C4-2B (cell line): ENCODE measurements at regions not wholly inside any gene's neighbourhood (a gene's known extent, or its start where the extent isn't known, plus 50 kb on each side); places are given as distances from the start of the nearest gene placed in this dataset.

Experiments
- CTCF ChIP-seq: fragments of 450-650 bp; conservative IDR thresholded peaks from 2 replicates; pipeline ENCODE4 v1.5.1; 2017; ENCODE audit warnings: mild to moderate bottlenecking
- ZFX ChIP-seq: fragments of 450-650 bp; IDR thresholded peaks from 2 replicates; pipeline ENCODE4 v1.6.1; 2017

GRCh38 chr20:39110819-39111136 is 148.6 kb downstream of the DHX35 start:
- TF ChIP-seq CTCF (no peak), ZFX (no peak)
